Skeletal muscle tissue (tissue), 3 donors: ENCODE measurements at regions not wholly inside any gene's neighbourhood (a gene's known extent, or its start where the extent isn't known, plus 50 kb on each side); places are given as distances from the start of the nearest gene placed in this dataset.

Experiments used
- H3K27ac ChIP-seq: one replicate; pipeline ENCODE4 v1.7.0; 2013; ENCODE audit warnings: mild to moderate bottlenecking, low read depth, low read length, inconsistent platforms
- H3K27me3 ChIP-seq, 3 donors: one replicate each; pipeline ENCODE4 v1.7.0; 2013; ENCODE audit warnings: low read length in 3 of 3; ENCODE audit not compliant: control insufficient read depth in 3 of 3, insufficient read depth in 3 of 3
- H3K36me3 ChIP-seq, 3 donors: one replicate each; pipeline ENCODE4 v1.7.0; 2013; ENCODE audit warnings: low read length in 3 of 3; ENCODE audit not compliant: control insufficient read depth in 3 of 3, insufficient read depth in 3 of 3
- H3K4me1 ChIP-seq, 3 donors: one replicate each; pipeline ENCODE4 v1.7.0; 2013; ENCODE audit warnings: low read length in 3 of 3, mild to moderate bottlenecking in 3 of 3; ENCODE audit not compliant: control insufficient read depth in 3 of 3, insufficient read depth in 3 of 3
- H3K4me3 ChIP-seq, 3 donors: one replicate each; pipeline ENCODE4 v1.7.0; 2013; ENCODE audit warnings: low read length in 3 of 3
- H3K9ac ChIP-seq, 3 donors: one replicate each; pipeline ENCODE4 v1.7.0; 2013; ENCODE audit warnings: low read length in 3 of 3, mild to moderate bottlenecking in 3 of 3, moderate library complexity in 2 of 3, low read depth in 1 of 3
- H3K9me3 ChIP-seq, 3 donors: one replicate each; pipeline ENCODE4 v1.7.0; 2013; ENCODE audit warnings: low read length in 3 of 3; ENCODE audit not compliant: control insufficient read depth in 3 of 3
- donor health status: Osteomylitis.

DNA sequence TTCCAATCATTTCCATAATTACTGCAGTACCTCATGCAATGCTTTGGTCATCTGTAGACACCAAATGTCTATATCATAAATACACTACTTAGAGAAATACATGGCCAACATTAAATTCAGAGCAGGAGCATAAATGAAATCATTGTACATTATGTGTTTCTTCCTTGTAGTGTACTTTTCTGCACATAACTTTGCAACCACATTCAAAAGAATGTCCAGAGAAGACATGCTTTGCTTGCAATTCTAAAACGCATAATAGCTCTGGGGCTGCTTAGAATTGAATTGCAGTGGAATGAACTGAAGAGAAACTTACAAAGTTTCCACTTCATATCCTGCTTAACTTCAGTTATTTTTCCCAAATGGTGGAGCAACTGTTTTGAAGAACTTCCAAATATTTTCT is 664.4 kb downstream of the DSC3 start:
- H3K27ac ChIP-seq = no peak overlapping the region
- no peaks in the 10 kb centered on the region for H3K36me3 ChIP-seq
- no peak overlapping the region for H3K9ac ChIP-seq
- no peaks in the 10 kb centered on the region for H3K4me1 ChIP-seq
- H3K9me3 ChIP-seq = no peaks in the 10 kb centered on the region
- no peak overlapping the region for H3K4me3 ChIP-seq
- no peaks in the 10 kb centered on the region for H3K27me3 ChIP-seq

DNA sequence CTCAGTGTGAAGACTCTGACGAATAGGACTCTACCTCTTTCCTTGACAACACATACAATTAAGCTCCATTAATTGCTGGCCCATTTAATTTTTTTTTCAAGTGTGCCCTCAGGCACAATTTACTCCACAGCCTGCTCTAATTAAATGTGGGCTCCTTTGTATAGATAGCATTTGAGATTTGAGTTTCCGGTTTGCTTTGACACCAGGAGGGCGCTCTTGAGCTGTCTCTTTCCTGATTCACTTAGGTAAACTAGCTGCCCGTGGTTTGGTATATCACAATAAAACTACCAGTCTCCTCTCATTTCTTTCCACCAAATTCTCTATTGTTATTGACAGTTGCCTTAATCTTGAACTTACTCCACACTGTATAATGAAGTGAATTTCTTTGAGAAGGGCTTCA is 666.0 kb downstream of the DSC3 start:
- Histone ChIP-seq H3K27ac (no peak overlapping the region), H3K4me3 (no peak overlapping the region), H3K9me3 (no peaks in the 10 kb centered on the region), H3K4me1 (no peaks in the 10 kb centered on the region), H3K27me3 (no peaks in the 10 kb centered on the region), H3K36me3 (no peaks in the 10 kb centered on the region), H3K9ac (no peak overlapping the region)

DNA sequence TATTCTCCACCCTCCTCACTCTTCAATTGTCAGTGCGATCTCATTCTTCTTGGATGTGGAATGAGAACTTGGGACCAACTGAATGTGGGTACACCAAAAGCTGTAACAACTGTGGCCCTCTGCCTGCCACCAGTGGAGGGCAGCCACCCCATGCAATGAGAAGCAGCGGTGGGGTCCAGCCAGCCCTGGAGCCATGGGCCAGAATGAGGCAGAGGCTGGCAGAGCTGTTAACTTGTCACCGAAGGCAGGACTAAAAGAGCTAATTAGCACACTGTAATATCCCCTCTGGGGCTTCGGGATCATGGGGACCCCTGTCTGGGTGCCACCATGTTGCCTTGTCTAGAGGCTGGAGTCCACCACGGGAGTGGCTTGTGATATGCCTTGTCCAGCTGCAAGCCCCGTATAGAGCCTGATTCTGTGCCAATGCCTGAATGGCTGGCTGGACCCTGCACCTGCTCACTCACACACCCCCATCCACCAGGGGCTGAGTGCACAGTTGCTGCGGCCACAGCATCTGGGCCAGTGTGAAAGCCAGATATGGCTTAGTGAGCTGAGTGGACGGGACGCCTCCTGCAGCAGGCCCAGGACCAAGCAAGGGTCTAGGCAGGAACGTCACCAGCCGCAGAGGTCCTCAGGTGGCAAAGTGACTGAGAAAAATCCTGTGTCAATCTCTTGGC is 680.5 kb downstream of the DSC3 start:
- no peak overlapping the region for H3K9ac ChIP-seq
- no peaks in the 10 kb centered on the region for H3K4me1 ChIP-seq
- no peaks in the 10 kb centered on the region for H3K27me3 ChIP-seq
- no peak overlapping the region for H3K27ac ChIP-seq
- H3K4me3 ChIP-seq = no peak overlapping the region
- H3K9me3 ChIP-seq = no peaks in the 10 kb centered on the region
- H3K36me3 ChIP-seq = no peaks in the 10 kb centered on the region

DNA sequence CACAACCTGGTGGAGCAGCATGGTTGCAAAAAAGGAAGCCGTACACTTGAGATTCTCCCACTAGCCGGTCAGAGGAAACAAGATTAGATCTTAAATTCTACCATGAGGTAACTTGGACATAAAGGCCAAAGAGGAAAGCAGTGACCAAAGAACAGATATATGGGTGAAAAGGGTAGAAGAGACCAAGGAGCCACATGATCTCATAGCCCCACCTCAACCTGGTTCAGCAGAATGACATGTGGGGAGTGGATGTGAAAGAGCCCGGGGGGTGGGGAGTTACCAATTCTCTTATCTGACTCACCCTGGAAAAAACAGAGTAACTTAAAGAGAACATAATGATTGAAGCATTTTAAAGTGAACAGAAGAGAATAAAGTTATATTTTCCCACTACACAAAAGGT is 683.0 kb downstream of the DSC3 start:
- no peaks in the 10 kb centered on the region for H3K27me3 ChIP-seq

DNA sequence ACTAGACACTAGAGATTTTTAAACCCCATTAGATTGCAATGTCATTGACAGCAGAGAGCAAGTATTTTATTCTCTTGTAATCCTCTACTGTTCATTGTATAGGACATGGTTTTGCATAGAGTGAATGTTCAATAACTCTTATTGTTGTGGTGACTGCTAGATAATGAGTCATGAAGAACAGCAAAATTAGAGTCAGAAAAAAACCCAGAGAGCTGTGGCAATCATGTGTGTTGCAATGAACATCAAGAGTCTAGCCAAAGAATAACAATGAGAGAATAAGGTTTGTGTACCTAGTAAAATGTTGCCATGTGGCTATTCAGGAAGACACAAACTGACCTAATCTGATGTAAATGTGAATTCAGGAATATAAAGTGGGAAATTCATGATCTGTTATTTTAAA is 684.0 kb downstream of the DSC3 start:
- H3K9ac ChIP-seq = no peak overlapping the region
- H3K27ac ChIP-seq = no peak overlapping the region
- no peaks in the 10 kb centered on the region for H3K9me3 ChIP-seq
- H3K27me3 ChIP-seq = no peaks in the 10 kb centered on the region
- H3K36me3 ChIP-seq = no peaks in the 10 kb centered on the region
- no peaks in the 10 kb centered on the region for H3K4me1 ChIP-seq
- H3K4me3 ChIP-seq = no peak overlapping the region

More for the DNA sequence above, 683.0 kb downstream of the DSC3 start:
- no peaks in the 10 kb centered on the region for H3K4me1 ChIP-seq
- no peak overlapping the region for H3K27ac ChIP-seq
- H3K36me3 ChIP-seq = no peaks in the 10 kb centered on the region
- H3K4me3 ChIP-seq = no peak overlapping the region
- H3K9me3 ChIP-seq = no peaks in the 10 kb centered on the region
- H3K9ac ChIP-seq = no peak overlapping the region

DNA sequence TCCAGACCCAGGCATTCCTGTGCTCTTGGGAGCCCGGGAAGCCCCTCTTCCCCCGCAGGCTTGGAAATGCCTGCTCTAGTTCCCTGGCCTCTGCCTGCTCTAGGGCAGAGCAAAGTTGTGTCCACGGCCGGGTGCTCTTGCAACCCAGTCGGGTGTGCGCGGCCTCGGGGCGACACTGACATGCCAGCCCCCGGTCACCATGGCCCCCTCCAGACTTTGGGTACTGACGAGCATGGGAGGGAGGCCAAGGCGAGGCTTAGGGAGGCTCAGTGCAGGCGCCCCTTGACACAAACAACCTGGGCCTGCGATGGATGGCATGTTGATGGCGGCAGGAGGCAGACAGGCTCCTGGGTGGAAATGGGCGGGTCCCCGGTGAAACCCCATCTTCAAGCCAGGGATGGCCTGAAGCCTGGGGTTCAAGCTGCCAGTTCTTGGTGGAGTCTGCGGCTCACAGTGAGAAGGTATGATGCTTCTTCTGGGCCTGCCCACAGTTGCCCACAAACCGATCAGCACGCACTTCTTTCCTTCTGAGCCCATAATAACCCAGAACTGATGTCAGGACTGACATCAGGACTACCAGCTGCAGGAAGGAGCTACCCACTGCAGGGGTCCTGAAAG is 689.9 kb downstream of the DSC3 start:
- Histone ChIP-seq H3K4me3 (no peak overlapping the region), H3K27ac (no peak overlapping the region), H3K27me3 (no peaks in the 10 kb centered on the region), H3K36me3 (no peaks in the 10 kb centered on the region), H3K4me1 (no peaks in the 10 kb centered on the region), H3K9me3 (no peaks in the 10 kb centered on the region), H3K9ac (no peak overlapping the region)

DNA sequence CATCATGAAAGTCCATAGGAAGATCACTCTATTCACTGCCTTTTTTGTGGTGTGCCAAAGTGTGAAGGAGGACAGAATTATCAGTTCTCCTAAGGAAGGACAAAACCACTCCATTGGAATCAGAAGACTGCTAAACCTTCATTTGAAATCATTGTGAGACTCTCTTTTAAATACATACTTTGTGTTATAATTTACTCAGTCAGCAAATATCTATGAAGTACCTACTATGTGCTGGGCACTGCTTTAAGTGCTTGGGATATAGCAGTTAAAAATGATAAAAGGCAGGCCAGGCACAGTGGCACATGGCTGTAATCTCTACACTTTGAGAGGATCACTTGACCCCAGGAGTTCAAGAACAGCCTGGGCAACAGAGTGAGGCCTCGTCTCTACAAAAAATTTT is 692.3 kb downstream of the DSC3 start:
- Histone ChIP-seq H3K27me3 (no peaks in the 10 kb centered on the region), H3K9ac (no peak overlapping the region), H3K27ac (no peak overlapping the region), H3K4me3 (no peak overlapping the region), H3K9me3 (no peaks in the 10 kb centered on the region), H3K36me3 (no peaks in the 10 kb centered on the region), H3K4me1 (no peaks in the 10 kb centered on the region)

DNA sequence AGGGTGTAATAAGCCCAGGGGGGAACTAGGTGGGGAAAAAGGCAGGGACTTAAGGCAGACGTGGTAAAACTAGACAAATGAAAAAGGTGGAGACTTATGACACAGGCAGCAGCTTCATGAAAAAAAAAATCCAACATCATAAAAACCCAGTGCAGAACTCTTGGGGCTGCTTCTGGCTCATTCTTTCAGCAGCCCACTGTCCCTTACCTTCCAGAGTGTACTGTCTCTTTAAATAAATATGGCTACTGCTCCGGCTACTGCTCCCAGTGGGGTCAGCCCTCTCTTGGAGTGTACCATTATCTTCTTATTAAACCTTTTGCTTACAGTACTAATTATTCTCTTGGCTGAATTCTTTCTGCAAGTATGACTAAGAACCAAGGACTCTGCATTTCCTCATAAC is 699.5 kb downstream of the DSC3 start:
- no peaks in the 10 kb centered on the region for H3K9me3 ChIP-seq
- H3K27me3 ChIP-seq = no peaks in the 10 kb centered on the region
- no peak overlapping the region for H3K27ac ChIP-seq
- H3K9ac ChIP-seq = no peak overlapping the region
- no peak overlapping the region for H3K4me3 ChIP-seq
- no peaks in the 10 kb centered on the region for H3K36me3 ChIP-seq
- no peaks in the 10 kb centered on the region for H3K4me1 ChIP-seq

DNA sequence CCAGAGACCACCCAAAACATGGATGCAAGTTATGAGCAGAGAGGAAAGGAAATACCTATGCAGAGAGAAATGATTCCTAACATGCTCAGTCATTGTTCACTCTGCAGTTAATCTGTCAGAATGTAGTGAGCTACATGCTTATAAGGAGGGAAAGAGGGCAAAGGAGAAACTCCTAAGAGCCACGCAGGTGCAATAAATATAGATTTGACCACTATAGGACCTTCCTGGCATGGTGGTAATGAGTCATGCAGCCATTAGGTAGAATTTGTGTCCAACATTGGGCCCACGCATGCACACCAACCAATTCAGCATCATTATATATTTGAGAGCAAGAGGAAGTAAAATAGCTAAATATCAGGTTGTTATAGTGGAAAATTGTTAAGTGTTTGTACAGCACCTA is 699.9 kb downstream of the DSC3 start:
- H3K9ac ChIP-seq = no peak overlapping the region
- no peaks in the 10 kb centered on the region for H3K36me3 ChIP-seq
- H3K4me1 ChIP-seq = no peaks in the 10 kb centered on the region
- H3K27me3 ChIP-seq = no peaks in the 10 kb centered on the region
- no peaks in the 10 kb centered on the region for H3K9me3 ChIP-seq
- no peak overlapping the region for H3K4me3 ChIP-seq
- no peak overlapping the region for H3K27ac ChIP-seq

DNA sequence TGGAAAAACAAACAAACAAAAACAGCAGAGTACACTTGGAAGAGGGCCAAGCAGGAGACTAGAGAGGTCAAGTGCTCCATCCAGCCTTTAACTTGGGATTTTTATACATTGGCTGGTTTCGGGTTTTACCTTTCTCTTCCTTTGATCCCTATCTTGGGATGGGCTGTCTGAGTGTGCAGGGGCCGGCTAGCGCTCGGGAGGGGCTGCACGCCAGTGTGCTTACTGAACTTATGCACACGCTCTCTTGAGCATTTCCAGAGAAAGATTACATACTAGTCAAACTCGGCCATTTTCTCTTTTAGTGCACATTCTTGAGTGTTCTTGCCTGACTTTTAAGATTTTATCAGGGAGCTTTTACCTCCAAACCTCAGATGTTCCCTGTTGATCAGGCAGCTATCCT is 707.8 kb downstream of the DSC3 start:
- Histone ChIP-seq H3K9ac (no peak overlapping the region), H3K4me3 (no peak overlapping the region), H3K4me1 (no peaks in the 10 kb centered on the region), H3K27ac (no peak overlapping the region), H3K27me3 (no peaks in the 10 kb centered on the region), H3K9me3 (no peaks in the 10 kb centered on the region), H3K36me3 (no peaks in the 10 kb centered on the region)
